ENCODE measurements at regions not wholly inside any gene's neighbourhood (a gene's known extent, or its start where the extent isn't known, plus 50 kb on each side); places are given as distances from the start of the nearest gene placed in this dataset.

DNA sequence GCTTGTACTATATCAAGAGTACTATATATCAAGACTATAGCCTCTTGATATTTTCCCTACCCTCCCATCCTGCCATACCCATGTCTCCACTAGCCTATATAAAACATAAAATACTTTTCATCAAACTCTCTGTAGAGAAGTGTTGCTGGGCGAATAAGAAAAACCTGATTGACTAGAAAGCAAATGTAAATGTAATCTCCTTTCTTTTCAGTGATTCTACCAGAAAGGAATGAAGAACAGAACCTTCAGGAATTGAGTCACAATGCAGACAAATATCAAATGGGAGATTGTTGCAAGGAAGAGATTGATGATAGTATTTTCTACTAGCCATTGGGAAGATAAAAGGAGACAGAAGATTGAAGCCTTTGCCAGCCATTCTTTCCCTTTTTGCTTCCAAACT, 89.2 kb downstream of the KCNRG start:
- no peak overlapping the region for H2AFZ ChIP-seq (ENCODE audit: low read length)
- no peak overlapping the region for H4K91ac ChIP-seq (ENCODE audit: insufficient read length, low read depth, low read length)
- H3K4me1 Mint-ChIP-seq, result peaks cover 21 to 28% of the 10 kb centered on the region in 2 experiments
- H3K27me3 Mint-ChIP-seq (ENCODE audit: low read depth), result no peaks in the 10 kb centered on the region
- no peaks in the 10 kb centered on the region for H3K79me2 ChIP-seq (ENCODE audit: insufficient read depth, low read length)
- WGBS (ENCODE audit: extremely low coverage, insufficient read length, low lambda C conversion rate), result no CpG with 5 or more reads among the region's 1 CpG
- TF ChIP-seq, protein P1, sequence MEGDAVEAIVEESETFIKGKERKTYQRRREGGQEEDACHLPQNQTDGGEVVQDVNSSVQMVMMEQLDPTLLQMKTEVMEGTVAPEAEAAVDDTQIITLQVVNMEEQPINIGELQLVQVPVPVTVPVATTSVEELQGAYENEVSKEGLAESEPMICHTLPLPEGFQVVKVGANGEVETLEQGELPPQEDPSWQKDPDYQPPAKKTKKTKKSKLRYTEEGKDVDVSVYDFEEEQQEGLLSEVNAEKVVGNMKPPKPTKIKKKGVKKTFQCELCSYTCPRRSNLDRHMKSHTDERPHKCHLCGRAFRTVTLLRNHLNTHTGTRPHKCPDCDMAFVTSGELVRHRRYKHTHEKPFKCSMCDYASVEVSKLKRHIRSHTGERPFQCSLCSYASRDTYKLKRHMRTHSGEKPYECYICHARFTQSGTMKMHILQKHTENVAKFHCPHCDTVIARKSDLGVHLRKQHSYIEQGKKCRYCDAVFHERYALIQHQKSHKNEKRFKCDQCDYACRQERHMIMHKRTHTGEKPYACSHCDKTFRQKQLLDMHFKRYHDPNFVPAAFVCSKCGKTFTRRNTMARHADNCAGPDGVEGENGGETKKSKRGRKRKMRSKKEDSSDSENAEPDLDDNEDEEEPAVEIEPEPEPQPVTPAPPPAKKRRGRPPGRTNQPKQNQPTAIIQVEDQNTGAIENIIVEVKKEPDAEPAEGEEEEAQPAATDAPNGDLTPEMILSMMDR (conservative IDR thresholded peaks at IDR 0.05), result no peak
- H3K79me1 ChIP-seq (ENCODE audit: insufficient read depth, low read depth, low read length, poor library complexity, severe bottlenecking), result no peaks in the 10 kb centered on the region
- no peak overlapping the region for H3T11ph ChIP-seq (ENCODE audit: low read length)
- no peak overlapping the region for H2AK5ac ChIP-seq (ENCODE audit: insufficient read length, low read length)
- H3K56ac ChIP-seq (ENCODE audit: insufficient read length, low read depth, low read length), result no peak overlapping the region
- H3K23ac ChIP-seq (ENCODE audit: insufficient read length, low read depth, low read length), result no peak overlapping the region
- H4K5ac ChIP-seq (ENCODE audit: insufficient read length, low read depth, low read length), result no peak overlapping the region
- H3K4ac ChIP-seq (ENCODE audit: low read depth, low read length), result no peak overlapping the region
- no peak overlapping the region for H3K4me2 ChIP-seq (ENCODE audit: insufficient read depth, insufficient read length, low read length)
- H3K27ac Mint-ChIP-seq, result no peak overlapping the region
- H3K27ac ChIP-seq (ENCODE audit: insufficient read length, low read depth, low read length), result no peak overlapping the region
- H2BK15ac ChIP-seq (ENCODE audit: low read depth, low read length), result no peak overlapping the region
- H3K18ac ChIP-seq (ENCODE audit: insufficient read length, low read depth, low read length), result no peak overlapping the region
- no peak overlapping the region for H2BK12ac ChIP-seq (ENCODE audit: insufficient read length, low read depth, low read length)
- no peaks in the 10 kb centered on the region for H3K27me3 ChIP-seq (ENCODE audit: insufficient read depth, low read length)
- no peak for DNase-seq
- H3K36me3 Mint-ChIP-seq (ENCODE audit: insufficient read depth in 1 of 3, low read depth in 3 of 3), result peaks cover 0 to 4% (median 2%) of the 10 kb centered on the region in 3 experiments; a peak in 3 of 7 replicates
- no peak overlapping the region for H2BK120ac ChIP-seq (ENCODE audit: low read depth, low read length, poor library complexity, severe bottlenecking)
- no peak overlapping the region for H2BK20ac ChIP-seq (ENCODE audit: low read depth, low read length, poor library complexity, severe bottlenecking)
- no peaks in the 10 kb centered on the region for H4K20me1 ChIP-seq (ENCODE audit: control insufficient read depth, insufficient read depth, insufficient read length)
- no peaks in the 10 kb centered on the region for H3K23me2 ChIP-seq (ENCODE audit: insufficient read length, low read depth, low read length, poor library complexity, severe bottlenecking)
- peaks cover 11% of the 10 kb centered on the region; the same call in 1 of the 2 replicates for H3K4me1 ChIP-seq (ENCODE audit: insufficient read depth, low read length)
- H3K9ac ChIP-seq (ENCODE audit: extremely low read depth, insufficient read length, low read length), result no peak overlapping the region
- no peaks in the 10 kb centered on the region for H3K9me3 ChIP-seq (ENCODE audit: control insufficient read depth, low read depth, low read length)
- H3K14ac ChIP-seq (ENCODE audit: insufficient read depth, low read length), result no peak overlapping the region
- no peaks in the 10 kb centered on the region for H3K9me3 Mint-ChIP-seq
- H2BK5ac ChIP-seq (ENCODE audit: insufficient read length, low read length), result no peak overlapping the region
- H4K8ac ChIP-seq (replicated peaks; ENCODE audit: insufficient read length, low read depth, low read length), result no peak overlapping the region
- H3K4me3 Mint-ChIP-seq, result no peak overlapping the region

Data from H9 (cell line).